K562 (cell line): ENCODE measurements at regions not wholly inside any gene's neighbourhood (a gene's known extent, or its start where the extent isn't known, plus 50 kb on each side); places are given as distances from the start of the nearest gene placed in this dataset.
A peak's percentile ranks its signal among the peaks of the same experiment; 100 is the strongest.

ENCODE experiments used
- ATAC-seq: fragments of 200-7000 bp; cut with Tn5 transposase; 3 replicates; pipeline ENCODE4 v1.9.1; 2020; ENCODE audit warnings: moderate library complexity
- BruUV-seq: library from RNA; stranded (reverse); fragments of 400-500 nt; replicated peaks from 2 replicates; lab custom pipeline; 2021; lab: Mats Ljungman, UMichigan
- CTCF ChIA-PET: fragments of 300-600 bp; formaldehyde crosslinking; extraction: SDS; loops from one replicate; lab custom pipeline; 2021; ENCODE audit warnings: low intra/inter-chr PET ratio; lab: Yijun Ruan, JAX
- POLR2A ChIA-PET: fragments of 300-600, 350-650 bp; sonication (Branson Sonifier 250); formaldehyde crosslinking; extraction: SDS; loops from one replicate; lab custom pipeline; 2021; ENCODE audit warnings: antibody characterized with exemption, inconsistent platforms; lab: Yijun Ruan, JAX
- DNase-seq, 4 experiments: peaks; one replicate each; pipeline versions ENCODE4 v3.0.0 to v3.0.0-alpha.2; 2011 to 2018; ENCODE audit warnings: low spot score in 3 of 4, mixed read lengths in 3 of 4; ENCODE audit errors: extremely low read depth in 1 of 4
- FAIRE-seq: peaks from 2 replicates; lab custom pipeline; 2011; peaks lifted over from hg19 to GRCh38; lab: Jason Lieb, UNC
- H2AFZ ChIP-seq: 2 replicates; pipeline ENCODE4 v1.6.0; 2011; ENCODE audit warnings: low read depth, low read length, control low read depth, inconsistent platforms
- H3K27ac ChIP-seq: fragments of 200-600 bp; 3 replicates; pipeline ENCODE4 v1.8.0; 2011; ENCODE audit warnings: low read depth, mild to moderate bottlenecking, control low read depth, inconsistent platforms, low read length, moderate library complexity, mixed read lengths; ENCODE audit errors: extremely low read depth
- H3K27me3 ChIP-seq, 2 experiments: fragments of 300-600 bp in 1 of 2; 2 replicates in 1 of 2; 3 replicates in 1 of 2; pipeline versions ENCODE4 v1.6.0 to v1.8.0; 2011; ENCODE audit warnings: inconsistent platforms in 2 of 2, low read length in 2 of 2, mild to moderate bottlenecking in 1 of 2, mixed read lengths in 1 of 2, moderate library complexity in 1 of 2; ENCODE audit not compliant: control insufficient read depth in 2 of 2, insufficient read depth in 2 of 2
- H3K36me3 ChIP-seq: fragments of 300-600 bp; 3 replicates; pipeline ENCODE4 v1.8.0; 2011; ENCODE audit warnings: mild to moderate bottlenecking, low read length, inconsistent platforms; ENCODE audit not compliant: control insufficient read depth, insufficient read depth
- H3K4me1 ChIP-seq, 2 experiments: fragments of 200-600 bp in 1 of 2; replicated peaks in 1 of 2; 2 replicates in 1 of 2; 3 replicates in 1 of 2; pipeline versions ENCODE4 v1.5.1 to v1.8.0; 2011; ENCODE audit warnings: inconsistent platforms in 2 of 2, low read length in 2 of 2, mild to moderate bottlenecking in 1 of 2, mixed read lengths in 1 of 2, moderate library complexity in 1 of 2; ENCODE audit not compliant: control insufficient read depth in 2 of 2, insufficient read depth in 2 of 2
- H3K4me2 ChIP-seq: 2 replicates; pipeline ENCODE4 v1.6.1; 2011; ENCODE audit warnings: low read length, control low read depth, inconsistent platforms, mixed read lengths; ENCODE audit not compliant: insufficient read depth
- H3K4me3 ChIP-seq: fragments of 200-600 bp; sonication (generic), shearing (Covaris generic); 2 replicates; pipeline ENCODE4 v1.5.1; 2016; ENCODE audit warnings: control low read depth, inconsistent platforms
- H3K79me2 ChIP-seq: fragments of 200-600 bp; 3 replicates; pipeline ENCODE4 v1.8.0; 2011; ENCODE audit warnings: low read length, inconsistent platforms; ENCODE audit not compliant: control insufficient read depth, insufficient read depth
- H3K9ac ChIP-seq, 2 experiments: 2 replicates each; pipeline versions ENCODE4 v1.6.0 to v1.6.1; 2011; ENCODE audit warnings: low read depth in 2 of 2, low read length in 2 of 2, control low read depth in 1 of 2, inconsistent platforms in 1 of 2, mild to moderate bottlenecking in 1 of 2, mixed read lengths in 1 of 2; ENCODE audit not compliant: insufficient read depth in 1 of 2
- H3K9me1 ChIP-seq: one replicate; pipeline ENCODE4 v1.6.0; 2011; ENCODE audit warnings: inconsistent platforms, mild to moderate bottlenecking, low read length, moderate library complexity; ENCODE audit not compliant: control insufficient read depth, insufficient read depth
- H3K9me3 ChIP-seq: replicated peaks from 2 replicates; pipeline ENCODE4 v1.5.1; 2011; ENCODE audit warnings: low read depth, low read length, inconsistent platforms; ENCODE audit not compliant: control insufficient read depth, insufficient read depth
- H4K20me1 ChIP-seq: replicated peaks from 2 replicates; pipeline ENCODE4 v1.6.1; 2011; ENCODE audit warnings: low read length, inconsistent platforms, mixed read lengths; ENCODE audit not compliant: control insufficient read depth, insufficient read depth
- ADNP ChIP-seq: fragments of 200-800 bp; sonication (Bioruptor generic); IDR thresholded peaks from 2 replicates; pipeline ENCODE4 v1.6.1; 2016; ENCODE audit warnings: missing genetic modification characterization, missing compliant biosample characterization
- BCOR ChIP-seq: fragments of 450-650 bp; IDR thresholded peaks from 2 replicates; pipeline ENCODE4 v1.6.1; 2016
- DDX20 ChIP-seq: fragments of 450-650 bp; IDR thresholded peaks from 2 replicates; pipeline ENCODE4 v1.6.1; 2016; ENCODE audit warnings: missing genetic modification characterization, low read depth, mild to moderate bottlenecking, missing compliant biosample characterization, moderate library complexity
- FOXK1 ChIP-seq: sonication (generic); formaldehyde crosslinking; IDR thresholded peaks from 2 replicates; pipeline ENCODE4 v1.8.0; 2022; ENCODE audit warnings: missing genetic modification reagents, mild to moderate bottlenecking, borderline replicate concordance
- PTBP1 ChIP-seq: fragments of 200-400 bp; formaldehyde crosslinking; IDR thresholded peaks from 2 replicates; pipeline ENCODE4 v1.6.1; 2017; ENCODE audit warnings: low read depth, low read length
- RBM25 ChIP-seq: fragments of 200-400 bp; formaldehyde crosslinking; IDR thresholded peaks from 2 replicates; pipeline ENCODE4 v1.6.1; 2018; ENCODE audit warnings: low read length, low read depth, moderate library complexity; ENCODE audit not compliant: severe bottlenecking
- SLC30A9 ChIP-seq: fragments of 250-450 bp; sonication (Bioruptor Pico); IDR thresholded peaks from 2 replicates; pipeline ENCODE4 v1.8.0; 2022; ENCODE audit warnings: mild to moderate bottlenecking, moderate library complexity
- SMARCA5 ChIP-seq: fragments of 450-650 bp; IDR thresholded peaks from 2 replicates; pipeline ENCODE4 v1.6.1; 2016
- SRSF3 ChIP-seq: fragments of 200-400 bp; formaldehyde crosslinking; IDR thresholded peaks from 2 replicates; pipeline ENCODE4 v1.6.1; 2016; ENCODE audit warnings: mild to moderate bottlenecking, low read length, moderate library complexity; ENCODE audit not compliant: insufficient read depth
- ZBTB1 ChIP-seq: sonication (generic); formaldehyde crosslinking; IDR thresholded peaks from 2 replicates; pipeline ENCODE4 v1.8.1; 2023; ENCODE audit warnings: missing genetic modification reagents, low read depth, mild to moderate bottlenecking, borderline replicate concordance
- ZNF398 ChIP-seq: fragments of 250-450 bp; sonication (Bioruptor Pico); IDR thresholded peaks from 2 replicates; pipeline ENCODE4 v1.8.0; 2021; ENCODE audit warnings: moderate library complexity, mild to moderate bottlenecking, inconsistent platforms
- WGBS: fragments of 100-300 bp; shearing (Covaris generic); methylation state at CpG from one replicate; pipeline ENCODE4 v1.1.6; 2016; ENCODE audit warnings: low coverage, mixed read lengths; ENCODE audit not compliant: insufficient coverage; ENCODE audit errors: missing lambda C conversion rate; 5-methylcytosine and 5-hydroxymethylcytosine counted together
- in situ Hi-C: fragments of 300-500 bp; cut with MboI; formaldehyde crosslinking; loops from 4 replicates; pipeline ENCODE4 v1.15.0; 2018; ENCODE audit warnings: inconsistent platforms, mixed read lengths
- intact Hi-C: fragments of 100-400 bp; cut with micrococcal nuclease; formaldehyde crosslinking; loops from 2 replicates; pipeline ENCODE4 v1.14.2; 2022
- TF ChIP-seq, protein P1 (sequence below): fragments of 450-650 bp; conservative IDR thresholded peaks from 2 replicates; pipeline ENCODE4 v1.6.1; 2016; ENCODE audit warnings: missing genetic modification characterization, low read depth, mild to moderate bottlenecking, missing compliant biosample characterization, moderate library complexity

DNA sequence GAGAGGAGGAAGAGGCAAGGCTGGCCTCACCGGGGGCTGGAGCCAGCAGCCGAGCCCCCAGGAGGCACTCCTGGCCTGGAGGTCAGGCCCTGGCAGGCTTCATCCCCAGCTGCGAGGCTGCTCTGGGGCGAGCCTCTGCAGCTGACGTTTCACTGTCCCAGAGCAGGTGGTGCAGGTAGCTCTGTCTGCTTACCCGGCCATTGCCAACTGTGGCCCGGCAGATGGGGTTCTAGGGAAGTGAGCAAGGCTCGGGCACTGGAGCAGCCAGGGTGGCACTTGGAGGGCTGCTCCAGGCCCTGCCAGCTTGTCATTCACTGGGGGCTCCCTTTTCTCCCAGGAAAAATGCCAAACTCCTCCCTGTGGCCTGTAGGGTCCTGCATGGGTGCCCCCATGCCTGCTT lies 118.7 kb upstream of the ANO1 start (continued):
- TF ChIP-seq ZNF398 (CRISPR knock-in tag) (no peak), DDX20 (tag) (no peak), SLC30A9 (CRISPR knock-in tag) (no peak), ZBTB1 (CRISPR knock-in tag) (no peak), SRSF3 (no peak)

DNA sequence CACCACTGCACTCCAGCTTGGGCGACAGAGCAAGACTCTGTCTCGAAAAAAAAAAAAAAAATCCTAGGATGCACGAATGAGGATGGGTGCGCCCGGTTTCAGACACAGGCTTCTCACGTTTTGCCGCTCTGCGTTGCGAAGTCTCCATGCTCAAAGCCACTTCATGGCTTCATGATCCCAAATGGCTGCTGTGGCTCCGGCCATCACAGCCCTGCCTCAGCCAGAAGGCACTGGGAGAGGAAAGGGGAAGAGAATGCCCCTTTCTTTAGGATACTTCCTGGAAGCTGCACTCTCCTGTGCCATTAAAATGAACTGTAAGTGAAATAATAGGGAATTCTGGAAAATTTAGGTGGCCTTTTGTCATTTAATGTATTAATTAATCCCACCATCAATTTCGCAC lies 116.4 kb upstream of the ANO1 start:
- DNase-seq (no peak), ATAC-seq (no peak), FAIRE-seq (no peak)
- TF ChIP-seq ADNP (tag) (peak; percentile 43; the same call in 1 of the 2 replicates), RBM25 (peak; percentile 84), SMARCA5 (0 out of 2 replicates have a peak, but pooled peaks have one; percentile 74), BCOR (peak; percentile 49; the same call in 1 of the 2 replicates), FOXK1 (CRISPR knock-in tag) (no peak), PTBP1 (0 out of 2 replicates have a peak, but pooled peaks have one; percentile 37)
- TF ChIP-seq, protein P1, sequence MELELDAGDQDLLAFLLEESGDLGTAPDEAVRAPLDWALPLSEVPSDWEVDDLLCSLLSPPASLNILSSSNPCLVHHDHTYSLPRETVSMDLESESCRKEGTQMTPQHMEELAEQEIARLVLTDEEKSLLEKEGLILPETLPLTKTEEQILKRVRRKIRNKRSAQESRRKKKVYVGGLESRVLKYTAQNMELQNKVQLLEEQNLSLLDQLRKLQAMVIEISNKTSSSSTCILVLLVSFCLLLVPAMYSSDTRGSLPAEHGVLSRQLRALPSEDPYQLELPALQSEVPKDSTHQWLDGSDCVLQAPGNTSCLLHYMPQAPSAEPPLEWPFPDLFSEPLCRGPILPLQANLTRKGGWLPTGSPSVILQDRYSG (tag) = no peak
- ChIA-PET POLR2A (interaction anchor here (0.6 kb wide), 1 partner anchor 34 kb away, joined by 3 read pairs; no protein-coding TSS in a partner anchor), CTCF (no interaction called here)
- no peaks in the 10 kb centered on the region for H3K36me3 ChIP-seq
- no TSS peak for BruUV-seq
- intact Hi-C loops (no loop called here), in situ Hi-C loops (no loop called here)
- 62% methylated on average over 10 of the region's 11 CpGs for WGBS
- no peaks in the 10 kb centered on the region for H3K27me3 ChIP-seq
- H3K9me1 ChIP-seq = no peaks in the 10 kb centered on the region
- no peaks in the 10 kb centered on the region for H3K9me3 ChIP-seq
- no peaks in the 10 kb centered on the region for H3K79me2 ChIP-seq
- no peak overlapping the region for H3K4me3 ChIP-seq
- no peaks in the 10 kb centered on the region for H4K20me1 ChIP-seq
- peak overlapping the region; percentile 39; the same call in 1 of the 2 replicates for H2AFZ ChIP-seq
- no peak overlapping the region; the same call in 1 of the 2 replicates for H3K4me2 ChIP-seq
- H3K4me1 ChIP-seq = peaks cover 13 to 47% of the 10 kb centered on the region in 2 experiments; a peak in 4 of 5 replicates
- H3K9ac ChIP-seq = no peak overlapping the region
- H3K27ac ChIP-seq = no peak overlapping the region
